Activated naive CD4-positive, alpha-beta T cell treated with anti-CD3 and anti-CD28 coated beads for 36 hours (primary cell): ENCODE measurements at regions not wholly inside any gene's neighbourhood (a gene's known extent, or its start where the extent isn't known, plus 50 kb on each side); places are given as distances from the start of the nearest gene placed in this dataset.

ENCODE experiments used
- CTCF ChIA-PET: fragments of 350-600 bp; sonication (Branson Sonifier 250); formaldehyde crosslinking; loops from one replicate; lab custom pipeline; 2021; ENCODE audit warnings: antibody characterized with exemption; lab: Charles Lee
- DNase-seq: peaks from one replicate; pipeline ENCODE4 v3.0.0-alpha.2; 2020
- H3K27ac Mint-ChIP-seq: one replicate; pipeline ENCODE4 v1.8.0; 2021; ENCODE audit warnings: mild to moderate bottlenecking, mixed read lengths
- H3K27me3 Mint-ChIP-seq: one replicate; pipeline ENCODE4 v1.8.0; 2021; ENCODE audit warnings: low read depth, mixed read lengths
- H3K36me3 Mint-ChIP-seq: one replicate; pipeline ENCODE4 v1.8.0; 2021; ENCODE audit warnings: low read depth, mixed read lengths
- H3K4me1 Mint-ChIP-seq: one replicate; pipeline ENCODE4 v1.8.0; 2021; ENCODE audit warnings: low read depth, mixed read lengths
- H3K4me3 Mint-ChIP-seq: one replicate; pipeline ENCODE4 v1.8.0; 2021; ENCODE audit warnings: mild to moderate bottlenecking, moderate library complexity, mixed read lengths
- H3K9me3 Mint-ChIP-seq: one replicate; pipeline ENCODE4 v1.8.0; 2021; ENCODE audit warnings: mixed read lengths
- intact Hi-C: fragments of 100-400 bp; cut with micrococcal nuclease; formaldehyde crosslinking; loops from one replicate; pipeline ENCODE4 v1.15.1; 2023

GRCh38 chr5:85716344-85717202 lies 901.2 kb upstream of the COX7C start:
- CTCF ChIA-PET, result no interaction called here
- Mint-ChIP-seq H3K4me3 (no peak overlapping the region), H3K27ac (no peak overlapping the region), H3K27me3 (no peaks in the 10 kb centered on the region), H3K4me1 (no peaks in the 10 kb centered on the region), H3K36me3 (no peaks in the 10 kb centered on the region), H3K9me3 (no peaks in the 10 kb centered on the region)
- DNase-seq, result no peak
- intact Hi-C loops, result no loop called here

GRCh38 chr5:85717203-85717563 lies 900.6 kb upstream of the COX7C start:
- CTCF ChIA-PET, result no interaction called here
- no peaks in the 10 kb centered on the region for H3K9me3 Mint-ChIP-seq
- H3K36me3 Mint-ChIP-seq, result no peaks in the 10 kb centered on the region
- intact Hi-C loops, result no loop called here
- no peak for DNase-seq
- H3K27me3 Mint-ChIP-seq, result no peaks in the 10 kb centered on the region
- no peak overlapping the region for H3K4me3 Mint-ChIP-seq
- H3K4me1 Mint-ChIP-seq, result no peaks in the 10 kb centered on the region
- no peak overlapping the region for H3K27ac Mint-ChIP-seq

- Mint-ChIP-seq H3K27ac (no peak overlapping the region), H3K27me3 (no peaks in the 10 kb centered on the region), H3K4me3 (no peak overlapping the region), H3K36me3 (no peaks in the 10 kb centered on the region), H3K9me3 (peaks cover 8% of the 10 kb centered on the region), H3K4me1 (no peaks in the 10 kb centered on the region)
- CTCF ChIA-PET, result no interaction called here
- no peak for DNase-seq
- intact Hi-C loops, result no loop called here
These were observed 885.6 kb upstream of the COX7C start for GRCh38 chr5:85732185-85732584.

GRCh38 chr5:85741972-85742371 lies 875.8 kb upstream of the COX7C start:
- Mint-ChIP-seq H3K4me1 (no peaks in the 10 kb centered on the region), H3K27me3 (no peaks in the 10 kb centered on the region), H3K4me3 (no peak overlapping the region), H3K9me3 (no peaks in the 10 kb centered on the region), H3K36me3 (no peaks in the 10 kb centered on the region), H3K27ac (no peak overlapping the region)
- DNase-seq, result no peak
- intact Hi-C loops, result no loop called here
- CTCF ChIA-PET, result no interaction called here

GRCh38 chr5:85760519-85760918 lies 857.2 kb upstream of the COX7C start:
- no peak for DNase-seq
- no peak overlapping the region for H3K4me3 Mint-ChIP-seq
- CTCF ChIA-PET, result interaction anchor here (0.6 kb wide), 1 partner anchor 19 kb away, joined by 3 read pairs; no protein-coding TSS in a partner anchor
- no peaks in the 10 kb centered on the region for H3K36me3 Mint-ChIP-seq
- peaks cover 2% of the 10 kb centered on the region for H3K9me3 Mint-ChIP-seq
- H3K27me3 Mint-ChIP-seq, result no peaks in the 10 kb centered on the region
- no peaks in the 10 kb centered on the region for H3K4me1 Mint-ChIP-seq
- no peak overlapping the region for H3K27ac Mint-ChIP-seq
- intact Hi-C loops, result no loop called here

- no peaks in the 10 kb centered on the region for H3K4me1 Mint-ChIP-seq
These were observed 848.4 kb upstream of the COX7C start for GRCh38 chr5:85769347-85769746.

GRCh38 chr5:85784746-85785145 lies 833.0 kb upstream of the COX7C start:
- no peaks in the 10 kb centered on the region for H3K4me1 Mint-ChIP-seq
- H3K27ac Mint-ChIP-seq, result no peak overlapping the region
- intact Hi-C loops, result no loop called here
- CTCF ChIA-PET, result no interaction called here
- no peak overlapping the region for H3K4me3 Mint-ChIP-seq
- H3K27me3 Mint-ChIP-seq, result no peaks in the 10 kb centered on the region
- H3K36me3 Mint-ChIP-seq, result no peaks in the 10 kb centered on the region
- no peak for DNase-seq
- peaks cover 3% of the 10 kb centered on the region for H3K9me3 Mint-ChIP-seq

More at GRCh38 chr5:85769347-85769746, 848.4 kb upstream of the COX7C start:
- intact Hi-C loops, result no loop called here
- Mint-ChIP-seq H3K27me3 (no peaks in the 10 kb centered on the region), H3K4me3 (no peak overlapping the region), H3K27ac (no peak overlapping the region), H3K36me3 (peaks cover 1% of the 10 kb centered on the region), H3K9me3 (peaks cover 20% of the 10 kb centered on the region)
- CTCF ChIA-PET, result no interaction called here
- no peak for DNase-seq

GRCh38 chr5:85813146-85813545 lies 804.6 kb upstream of the COX7C start:
- no peak overlapping the region for H3K27ac Mint-ChIP-seq
- intact Hi-C loops, result no loop called here

GRCh38 chr5:85814596-85814995 lies 803.1 kb upstream of the COX7C start:
- intact Hi-C loops, result no loop called here
- CTCF ChIA-PET, result interaction anchor here (0.6 kb wide), 1 partner anchor 694 kb away, joined by 3 read pairs; no protein-coding TSS in a partner anchor
- Mint-ChIP-seq H3K4me3 (no peak overlapping the region), H3K9me3 (no peaks in the 10 kb centered on the region), H3K27ac (no peak overlapping the region), H3K27me3 (no peaks in the 10 kb centered on the region), H3K36me3 (no peaks in the 10 kb centered on the region), H3K4me1 (no peaks in the 10 kb centered on the region)
- DNase-seq, result no peak

More at GRCh38 chr5:85813146-85813545, 804.6 kb upstream of the COX7C start:
- no peaks in the 10 kb centered on the region for H3K36me3 Mint-ChIP-seq
- no peak for DNase-seq
- no peaks in the 10 kb centered on the region for H3K27me3 Mint-ChIP-seq
- no peaks in the 10 kb centered on the region for H3K9me3 Mint-ChIP-seq
- no peak overlapping the region for H3K4me3 Mint-ChIP-seq
- CTCF ChIA-PET, result no interaction called here
- no peaks in the 10 kb centered on the region for H3K4me1 Mint-ChIP-seq

- Mint-ChIP-seq H3K27me3 (no peaks in the 10 kb centered on the region), H3K4me1 (no peaks in the 10 kb centered on the region), H3K36me3 (no peaks in the 10 kb centered on the region), H3K4me3 (no peak overlapping the region), H3K9me3 (no peaks in the 10 kb centered on the region), H3K27ac (no peak overlapping the region)
- intact Hi-C loops, result no loop called here
- DNase-seq, result no peak
- CTCF ChIA-PET, result no interaction called here
These were observed 794.0 kb upstream of the COX7C start for GRCh38 chr5:85823462-85824426.

- Mint-ChIP-seq H3K36me3 (no peaks in the 10 kb centered on the region), H3K27ac (no peak overlapping the region)
- intact Hi-C loops, result no loop called here
These were observed 779.0 kb upstream of the COX7C start for GRCh38 chr5:85838781-85839180.

GRCh38 chr5:85841653-85842052 lies 776.1 kb upstream of the COX7C start:
- Mint-ChIP-seq H3K9me3 (no peaks in the 10 kb centered on the region), H3K4me3 (no peak overlapping the region), H3K4me1 (no peaks in the 10 kb centered on the region), H3K27ac (no peak overlapping the region), H3K36me3 (no peaks in the 10 kb centered on the region), H3K27me3 (no peaks in the 10 kb centered on the region)
- intact Hi-C loops, result no loop called here
- no peak for DNase-seq
- CTCF ChIA-PET, result no interaction called here

More at GRCh38 chr5:85838781-85839180, 779.0 kb upstream of the COX7C start:
- no peak overlapping the region for H3K4me3 Mint-ChIP-seq
- peaks cover 3% of the 10 kb centered on the region for H3K9me3 Mint-ChIP-seq
- DNase-seq, result no peak
- no peaks in the 10 kb centered on the region for H3K4me1 Mint-ChIP-seq
- CTCF ChIA-PET, result no interaction called here
- H3K27me3 Mint-ChIP-seq, result no peaks in the 10 kb centered on the region
